ENCODE measurements at regions not wholly inside any gene's neighbourhood (a gene's known extent, or its start where the extent isn't known, plus 50 kb on each side); places are given as distances from the start of the nearest gene placed in this dataset.

DNA sequence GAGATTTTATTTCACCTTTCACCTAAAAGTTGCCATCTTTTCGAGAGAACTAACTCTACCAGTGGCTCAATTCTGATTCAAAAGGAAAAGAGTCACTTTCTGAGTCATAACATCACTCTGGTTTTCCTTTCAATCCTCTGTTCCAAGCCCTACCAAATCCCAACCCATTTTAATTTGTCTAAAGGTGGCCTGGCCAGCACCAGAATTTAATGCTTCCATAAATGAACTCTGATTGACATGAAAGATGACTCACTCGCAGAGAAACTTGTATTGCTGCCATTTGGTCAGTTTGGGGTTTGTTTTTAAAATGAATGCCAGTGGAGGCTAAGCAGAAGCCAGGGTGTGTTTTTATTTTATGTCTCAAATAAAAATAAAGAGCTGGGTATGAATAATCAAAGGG lies 117.4 kb upstream of the SOX5 start:
- ATAC-seq (no peak), DNase-seq (no peak)

DNA sequence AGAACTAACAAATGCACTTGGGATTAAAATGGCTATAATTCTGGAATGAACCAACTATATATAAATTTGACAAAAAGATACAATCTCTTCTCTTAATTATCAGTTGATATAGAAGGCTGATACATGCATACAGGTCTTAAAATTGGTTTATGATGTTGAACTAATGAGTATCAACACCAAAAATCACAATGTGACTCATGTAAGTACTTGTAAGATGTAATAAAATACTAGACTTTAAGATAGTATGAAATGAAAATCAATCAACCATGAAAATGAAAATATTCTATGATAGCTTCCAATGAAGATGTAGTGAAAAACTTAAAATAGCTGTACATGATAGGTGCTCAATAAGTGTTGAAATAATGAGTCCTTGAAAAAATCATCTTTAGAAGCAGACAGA lies 116.6 kb upstream of the SOX5 start:
- no peak for DNase-seq
- no peak for ATAC-seq
- intact Hi-C loops (cut with micrococcal nuclease) = no loop called here

More for the DNA sequence above, 117.4 kb upstream of the SOX5 start:
- intact Hi-C loops (cut with micrococcal nuclease) = no loop called here

DNA sequence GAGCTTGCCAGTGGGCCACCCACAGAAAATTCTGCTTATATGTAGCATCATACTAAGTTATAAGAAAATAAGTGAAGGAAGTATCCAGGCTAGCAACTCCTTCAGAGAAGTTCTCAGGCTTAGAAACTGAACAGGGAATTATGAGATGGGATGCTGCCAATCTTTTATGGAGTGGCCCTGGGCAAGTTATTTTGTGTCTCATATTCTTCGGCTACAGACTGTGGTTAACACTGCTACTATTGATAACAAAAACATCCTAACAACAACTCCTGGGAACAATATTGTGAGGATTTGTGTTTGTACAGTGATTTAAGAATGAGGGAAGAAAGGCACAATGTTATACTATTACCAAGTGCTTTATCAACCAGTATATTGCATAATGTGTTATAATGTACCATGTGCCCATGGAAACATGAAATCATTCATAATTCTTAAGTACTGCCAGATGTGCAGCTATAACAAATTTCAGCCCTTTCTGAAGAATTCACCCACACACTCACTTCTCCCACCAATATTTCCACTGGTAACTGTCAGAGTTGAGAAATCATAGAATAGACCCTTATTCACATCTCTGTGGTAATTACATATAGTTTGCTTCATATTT lies 113.3 kb upstream of the SOX5 start:
- ATAC-seq = peak; percentile 65
- DNase-seq = no peak
- intact Hi-C loops (cut with micrococcal nuclease) = no loop called here

DNA sequence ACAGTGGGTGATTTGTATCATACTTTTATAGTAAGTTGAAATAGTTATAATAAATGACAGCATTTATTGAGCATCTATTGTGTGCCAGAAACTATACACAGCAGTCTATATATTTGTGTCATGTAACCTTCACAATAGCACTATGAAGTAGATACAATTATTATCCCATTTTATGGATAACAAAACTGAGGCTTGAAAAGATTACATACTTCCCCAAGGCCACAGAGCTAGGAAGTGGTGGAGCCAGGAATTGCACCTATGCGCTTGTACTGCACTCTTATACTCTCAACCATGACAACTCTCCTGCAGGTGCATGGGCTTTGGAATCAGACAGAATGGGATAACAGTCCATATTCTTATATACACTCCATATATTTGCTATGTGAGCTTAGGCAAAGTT lies 110.6 kb upstream of the SOX5 start:
- intact Hi-C loops (cut with micrococcal nuclease) = no loop called here
- ATAC-seq (no peak), DNase-seq (no peak)

DNA sequence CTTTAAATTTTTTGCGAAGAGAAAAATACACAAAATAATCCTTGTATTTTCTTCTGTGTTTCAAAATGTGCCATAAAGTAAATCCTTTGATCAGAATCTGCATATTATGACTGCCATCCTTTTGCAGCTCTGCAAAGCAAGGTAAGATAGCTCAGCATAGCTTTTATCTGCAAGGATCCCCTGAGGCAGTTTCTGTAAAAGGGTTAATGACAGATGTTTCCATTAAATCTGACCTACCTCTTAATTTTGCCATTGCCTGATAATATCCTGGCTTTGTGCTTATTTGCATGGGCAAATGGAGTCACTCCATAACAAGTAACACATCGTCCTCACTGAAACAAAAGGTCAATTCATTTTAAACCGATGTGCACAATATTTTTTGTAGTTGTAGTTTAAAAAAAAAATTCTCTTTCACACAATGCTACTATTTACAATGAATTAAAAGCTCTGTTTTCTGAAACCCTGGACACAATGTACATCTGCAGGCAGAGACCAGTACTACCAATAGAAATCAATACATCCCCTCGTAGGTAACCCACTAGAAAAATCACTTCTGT lies 108.5 kb upstream of the SOX5 start:
- ATAC-seq (no peak), DNase-seq (no peak)
- intact Hi-C loops (cut with micrococcal nuclease) = no loop called here

DNA sequence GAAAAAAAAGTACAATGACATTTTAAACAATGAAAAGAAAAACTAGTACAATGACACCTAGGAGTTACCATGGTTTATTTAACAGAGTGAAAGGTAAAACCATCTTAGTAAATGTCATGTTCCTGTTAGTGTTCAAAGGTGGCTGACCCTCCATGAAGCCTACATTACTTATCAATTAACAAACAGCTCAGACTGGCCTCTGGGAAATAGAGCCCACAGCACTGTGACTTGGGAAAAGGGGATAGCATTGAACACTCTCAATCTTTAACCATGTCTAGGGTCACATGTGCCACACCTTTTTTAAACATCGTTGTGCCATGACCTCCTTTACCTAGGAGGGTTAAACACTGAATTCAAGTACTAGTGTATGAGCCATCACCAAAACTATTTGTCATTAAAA lies 106.3 kb upstream of the SOX5 start:
- ATAC-seq (no peak), DNase-seq (no peak)
- intact Hi-C loops (cut with micrococcal nuclease) = no loop called here

DNA sequence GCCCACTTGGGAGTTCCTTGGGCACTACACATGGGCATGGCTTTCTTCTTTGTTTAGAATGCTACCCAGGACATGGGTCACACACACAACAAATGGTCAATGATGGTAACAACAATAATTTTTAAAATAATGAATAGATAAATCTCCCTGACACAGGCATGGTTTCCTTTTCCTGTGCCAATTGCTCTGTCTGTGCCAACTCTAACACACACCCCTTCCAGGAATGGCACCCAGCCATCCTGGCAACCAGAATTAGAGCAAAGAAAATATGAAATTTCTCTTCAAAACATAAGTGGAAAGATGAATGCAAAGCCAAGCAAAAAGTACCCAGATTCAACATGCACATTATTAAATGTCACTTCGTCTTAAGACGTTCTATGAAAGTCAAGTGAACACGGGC lies 104.9 kb upstream of the SOX5 start:
- intact Hi-C loops (cut with micrococcal nuclease) = no loop called here
- no peak for ATAC-seq
- peak; percentile 15 for DNase-seq

DNA sequence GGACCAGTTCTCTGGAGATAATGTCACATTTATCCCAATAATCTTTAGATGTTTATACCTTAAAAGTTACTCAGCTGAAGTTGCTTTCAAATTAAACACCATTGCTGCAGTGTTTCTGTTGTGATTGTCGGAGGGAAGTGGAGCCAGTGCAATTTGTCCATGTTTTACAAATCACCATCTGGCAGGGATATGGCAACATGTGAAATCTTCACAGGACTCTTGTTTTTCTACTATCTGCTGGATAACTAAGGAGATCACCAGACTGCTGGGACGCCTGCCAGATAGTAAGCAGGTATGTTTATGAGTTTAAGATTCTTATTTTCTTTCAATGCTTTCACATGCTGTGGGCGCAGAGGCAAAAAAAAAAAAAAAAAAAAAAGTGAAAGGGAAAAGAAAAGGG lies 100.3 kb upstream of the SOX5 start:
- intact Hi-C loops (cut with micrococcal nuclease) = no loop called here
- DNase-seq (no peak), ATAC-seq (no peak)

DNA sequence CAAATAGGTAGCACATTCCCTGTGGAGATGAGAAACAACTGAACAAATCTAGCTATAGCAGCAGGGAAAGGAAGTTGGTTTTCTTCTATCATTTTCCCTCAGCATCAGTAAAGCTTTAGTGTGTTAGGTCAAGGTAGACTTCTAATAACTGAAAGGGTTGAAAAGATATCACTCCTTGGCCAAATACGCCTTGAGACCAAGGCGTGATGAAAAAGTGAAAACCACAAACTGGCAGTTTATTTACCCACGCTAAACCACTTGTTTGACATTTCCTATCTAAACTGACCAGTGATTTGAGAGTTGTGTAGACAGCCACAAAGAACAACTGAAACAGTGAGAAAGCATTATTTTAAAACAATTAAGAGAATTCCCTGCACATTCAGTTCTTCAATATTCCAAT lies 99.6 kb upstream of the SOX5 start:
- ATAC-seq (no peak), DNase-seq (no peak)
- intact Hi-C loops (cut with micrococcal nuclease) = no loop called here

DNA sequence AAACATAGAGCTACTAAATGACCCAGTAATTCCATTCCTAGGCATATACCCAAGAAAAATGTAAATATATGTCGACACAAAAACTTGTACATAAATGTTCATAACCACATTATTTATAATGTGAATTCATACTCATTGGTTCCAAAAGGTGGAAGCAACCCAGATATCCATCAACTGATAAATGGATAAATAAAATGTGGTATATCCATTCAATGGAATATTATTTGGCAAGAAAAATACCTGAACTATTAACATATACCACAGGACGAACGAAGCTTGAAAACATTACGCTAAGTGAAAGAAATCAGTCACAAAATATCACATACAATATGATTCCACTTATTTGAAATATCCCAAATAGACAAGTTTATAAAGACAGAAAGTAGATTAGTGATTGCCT lies 99.0 kb upstream of the SOX5 start:
- DNase-seq (no peak), ATAC-seq (no peak)
- intact Hi-C loops (cut with micrococcal nuclease) = no loop called here

DNA sequence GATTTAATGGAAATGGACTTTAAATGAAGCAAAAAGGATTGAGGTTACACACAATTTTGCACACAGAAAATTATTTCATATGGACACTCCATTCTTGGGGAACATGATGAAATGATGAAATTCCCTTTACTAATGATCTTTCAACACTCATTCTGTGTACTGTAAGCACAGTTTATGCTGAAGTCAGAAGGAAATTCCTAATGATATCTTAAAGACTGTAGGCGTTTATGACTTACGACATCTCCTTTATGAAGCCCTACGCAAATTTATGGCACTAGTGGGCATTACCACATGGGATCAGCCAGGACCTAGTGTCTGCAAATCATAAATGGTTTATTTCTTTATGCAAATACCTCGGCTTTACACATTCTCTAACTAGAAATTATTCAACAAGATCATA lies 97.9 kb upstream of the SOX5 start:
- intact Hi-C loops (cut with micrococcal nuclease) = no loop called here
- no peak for DNase-seq
- ATAC-seq = no peak

DNA sequence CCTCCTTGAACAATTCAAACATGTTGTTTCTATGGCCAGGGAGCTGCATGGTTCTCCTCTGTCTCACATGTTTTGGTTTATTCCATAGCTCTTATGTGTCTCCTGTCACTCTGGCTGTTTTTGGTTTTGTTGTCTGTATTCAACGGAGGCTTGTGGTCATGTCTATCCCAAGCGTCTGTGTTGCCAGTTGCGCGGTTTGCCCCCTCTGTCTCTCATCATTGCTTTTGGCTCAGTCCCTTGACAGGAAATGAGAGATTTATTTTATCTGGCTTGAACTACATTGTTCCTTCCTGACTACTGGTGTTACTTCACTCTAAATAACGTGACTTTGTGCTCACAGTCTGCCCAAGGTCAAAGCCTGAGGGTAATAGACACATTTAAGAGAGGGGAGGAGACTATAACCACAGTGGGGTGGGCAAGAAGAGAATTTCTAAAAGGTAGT lies 96.4 kb upstream of the SOX5 start:
- ATAC-seq = peak; percentile 68
- intact Hi-C loops (cut with micrococcal nuclease) = no loop called here
- DNase-seq = no peak

DNA sequence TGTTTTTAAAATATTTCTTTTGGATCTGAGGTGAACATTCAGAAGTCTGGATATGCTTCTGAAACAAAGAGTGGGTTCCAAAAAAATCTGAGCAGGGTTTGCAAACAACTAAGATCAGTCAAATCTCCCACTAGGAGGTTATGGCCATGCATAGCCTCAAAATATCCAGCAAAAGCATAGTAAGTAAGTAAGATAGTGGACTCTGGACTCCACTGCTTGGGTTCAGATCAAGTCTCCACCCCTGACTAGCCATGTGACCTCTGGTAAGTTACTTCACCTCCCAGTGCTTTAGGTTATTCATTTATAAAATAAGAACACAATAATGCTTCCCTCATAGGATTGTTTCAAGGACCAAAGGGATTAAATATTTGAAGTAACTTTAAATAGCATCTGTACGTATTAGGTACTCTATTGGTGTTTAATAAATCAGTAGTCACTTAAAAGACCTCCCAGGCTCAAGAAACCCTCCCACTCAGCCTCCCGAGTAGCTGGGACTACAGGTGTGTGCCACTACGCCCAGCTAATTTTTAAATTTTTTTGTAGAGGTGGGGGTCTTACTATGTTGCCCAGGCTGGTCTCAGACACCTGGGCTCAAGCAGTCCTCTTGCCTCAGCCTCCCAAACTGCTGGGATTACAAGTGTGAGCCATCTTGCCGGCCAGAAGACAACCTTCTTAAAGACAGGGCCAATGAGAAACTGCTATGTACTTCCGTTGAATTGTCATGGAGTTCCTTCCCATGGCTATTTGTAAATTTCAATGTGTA lies 95.7 kb upstream of the SOX5 start:
- no peak for ATAC-seq
- DNase-seq = no peak
- intact Hi-C loops (cut with micrococcal nuclease) = no loop called here

DNA sequence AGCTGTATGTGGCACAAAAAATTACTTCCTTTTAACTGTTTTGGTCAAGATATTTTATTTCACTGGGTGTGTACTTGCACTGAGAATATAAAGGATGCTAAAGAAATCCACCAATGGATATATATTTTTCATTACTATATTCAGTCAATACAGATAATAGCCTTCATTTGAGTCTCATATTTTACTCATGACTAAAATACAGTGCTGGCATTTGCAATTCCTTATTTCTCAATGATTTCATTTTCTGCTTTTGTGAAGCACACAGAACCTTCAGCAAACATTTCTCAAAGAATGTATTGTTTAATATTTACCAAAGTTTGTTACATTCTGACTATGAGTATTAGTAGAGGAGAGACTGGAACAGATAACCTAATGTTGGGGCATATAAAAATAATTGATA lies 93.2 kb upstream of the SOX5 start:
- DNase-seq = no peak
- no peak for ATAC-seq
- intact Hi-C loops (cut with micrococcal nuclease) = no loop called here

DNA sequence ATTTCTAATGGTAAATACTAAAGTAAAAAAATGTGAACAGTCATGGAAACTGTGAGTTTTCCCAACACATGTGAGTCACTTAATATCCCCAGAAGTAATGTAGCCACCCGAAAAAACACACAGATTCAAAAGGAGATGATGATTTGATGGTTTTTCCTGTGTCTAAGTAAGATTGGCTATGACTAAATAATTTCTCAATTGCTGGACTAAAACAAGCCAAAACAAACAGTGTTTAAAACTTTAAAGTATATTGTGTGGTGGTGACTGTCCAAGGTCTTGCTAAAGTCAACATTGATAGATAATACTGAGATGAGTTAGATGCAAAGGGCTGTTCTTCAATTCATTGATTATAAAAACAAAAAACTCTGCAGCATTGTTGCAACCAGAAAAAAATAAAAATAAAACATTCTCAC lies 89.6 kb upstream of the SOX5 start:
- DNase-seq (no peak), ATAC-seq (peak; percentile 52)
- intact Hi-C loops (cut with micrococcal nuclease) = no loop called here

DNA sequence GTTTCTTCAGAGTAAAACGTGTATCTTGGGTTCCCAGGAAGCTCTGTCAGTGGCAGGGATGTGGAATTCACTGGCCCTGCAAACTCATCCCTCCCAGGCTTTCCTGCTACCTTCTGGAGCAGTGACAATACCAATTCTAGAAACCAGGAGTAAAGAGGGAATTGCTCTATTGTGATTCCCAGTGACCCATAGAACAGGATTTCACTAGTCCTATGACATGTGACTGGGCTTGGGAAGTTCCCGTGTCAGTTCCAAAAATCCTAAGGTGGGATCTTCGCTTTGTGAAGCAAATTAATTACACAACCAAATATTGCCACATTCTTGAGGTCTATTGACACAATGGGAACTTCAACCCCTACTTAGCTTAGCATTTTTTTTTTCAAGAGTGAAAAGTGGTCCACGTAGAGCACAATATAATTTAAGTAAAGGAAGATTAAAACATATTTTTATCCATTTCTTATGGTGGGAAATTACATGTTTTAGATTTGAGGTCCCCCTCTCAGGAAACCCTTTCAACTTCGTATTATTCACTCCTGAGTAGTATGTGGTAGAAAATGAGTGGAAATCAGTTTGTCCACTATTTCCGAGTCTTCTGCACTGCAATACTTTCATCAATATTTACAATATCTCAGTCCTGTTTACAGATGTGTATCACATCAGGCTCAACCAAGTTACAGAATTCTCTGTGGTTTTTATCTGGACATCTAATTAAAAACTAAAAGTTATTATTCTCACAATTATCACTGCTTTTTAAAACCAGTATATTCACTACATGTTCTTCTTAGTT lies 88.9 kb upstream of the SOX5 start:
- ATAC-seq = no peak
- DNase-seq = no peak
- intact Hi-C loops (cut with micrococcal nuclease) = no loop called here

DNA sequence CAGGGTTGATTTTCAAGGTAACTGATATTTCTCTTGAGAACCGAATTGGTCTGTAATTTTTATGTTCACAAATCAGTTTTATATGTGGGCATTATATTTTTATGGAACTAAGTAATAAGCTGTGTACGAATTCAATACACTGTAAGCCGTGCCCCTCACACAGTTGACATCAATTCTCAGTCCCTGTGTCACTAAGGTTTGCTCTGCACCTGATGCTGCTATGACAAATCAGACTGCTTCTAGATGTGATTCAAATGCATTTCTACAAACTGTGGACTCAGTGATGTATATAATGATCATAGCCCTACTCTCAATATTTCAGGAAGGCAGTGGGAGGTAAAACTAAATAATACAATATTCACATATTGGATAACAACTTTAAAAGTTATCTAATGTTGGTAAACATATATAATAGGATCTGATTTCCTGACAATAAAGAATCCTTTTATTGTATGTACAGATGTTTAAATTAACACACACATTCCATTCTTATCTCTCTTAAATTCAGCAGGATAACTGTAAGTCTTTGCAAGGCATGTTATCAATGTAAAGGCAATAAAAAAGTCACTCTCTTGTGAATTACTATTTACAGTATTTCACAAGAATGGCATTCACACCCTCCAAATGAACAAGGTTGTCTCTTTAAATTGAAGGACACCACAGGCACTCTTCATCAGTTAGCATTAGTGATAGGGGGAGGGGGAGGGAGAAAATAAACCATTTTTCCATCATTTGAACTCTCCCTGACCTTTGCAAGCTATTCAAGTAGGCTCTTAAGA lies 87.2 kb upstream of the SOX5 start:
- DNase-seq = no peak
- ATAC-seq = no peak
- intact Hi-C loops (cut with micrococcal nuclease) = no loop called here

DNA sequence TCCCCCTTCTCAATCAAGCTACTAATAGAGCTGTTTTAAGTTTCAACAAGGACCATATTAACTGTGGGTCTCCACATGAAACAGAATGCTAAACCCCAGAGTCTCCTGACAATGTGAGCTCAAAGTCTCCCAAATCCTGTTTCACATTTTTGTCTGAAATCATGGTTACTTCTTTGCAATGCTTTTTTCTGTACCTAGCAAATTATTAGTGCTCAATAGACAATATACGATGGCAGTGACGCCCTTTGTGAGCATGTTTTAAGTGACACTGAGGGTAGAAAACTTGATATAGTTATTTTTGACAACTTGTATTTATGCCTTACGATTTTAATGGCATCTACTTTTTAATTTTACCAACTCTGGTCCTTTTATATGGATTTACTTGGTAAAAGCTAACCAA lies 85.4 kb upstream of the SOX5 start:
- ATAC-seq = no peak
- DNase-seq = no peak
- intact Hi-C loops (cut with micrococcal nuclease) = no loop called here

DNA sequence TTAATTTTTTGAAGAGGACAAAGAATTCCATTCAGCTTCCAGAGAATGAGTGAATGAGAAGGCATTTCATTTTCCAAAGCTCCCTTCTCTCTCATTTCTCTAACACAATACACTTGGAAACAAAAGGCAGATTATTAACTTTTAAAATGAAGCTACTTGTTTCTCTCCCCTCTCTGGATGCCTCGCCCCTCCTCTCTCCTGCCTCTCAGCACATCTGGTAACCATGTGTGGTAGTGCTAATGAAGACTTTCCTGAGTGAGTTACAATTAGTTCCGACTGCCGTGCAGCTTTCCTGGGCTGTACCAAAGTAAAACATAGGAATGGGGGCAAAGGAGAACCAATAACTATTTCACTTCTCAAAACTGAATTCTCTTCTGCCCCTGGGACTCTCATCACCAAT lies 84.7 kb upstream of the SOX5 start:
- ATAC-seq (no peak), DNase-seq (no peak)
- intact Hi-C loops (cut with micrococcal nuclease) = no loop called here

DNA sequence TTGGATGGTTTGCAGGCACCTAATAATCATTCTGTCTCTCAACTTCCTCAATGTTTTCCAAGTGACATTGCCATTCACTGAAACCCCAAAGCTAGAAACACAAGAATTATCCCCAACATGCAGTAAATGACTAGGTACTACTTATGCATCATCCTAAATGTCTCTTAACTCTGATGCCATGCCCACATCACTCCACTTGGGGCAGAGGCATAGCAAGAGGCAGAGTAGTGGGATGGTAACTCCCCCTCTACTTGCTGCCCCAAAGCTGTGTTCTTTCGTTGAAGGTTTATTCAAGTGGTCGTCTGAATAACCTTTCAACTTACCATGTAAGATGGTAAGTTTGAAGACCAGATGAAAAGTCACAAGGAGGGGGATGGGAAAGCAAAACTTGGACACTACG lies 77.9 kb upstream of the SOX5 start:
- intact Hi-C loops (cut with micrococcal nuclease) = no loop called here
- ATAC-seq (no peak), DNase-seq (no peak)

Measured in left ventricle myocardium superior (tissue), 1 donor.